ENCODE measurements at regions not wholly inside any gene's neighbourhood (a gene's known extent, or its start where the extent isn't known, plus 50 kb on each side); places are given as distances from the start of the nearest gene placed in this dataset.

- ATAC-seq (ENCODE audit: low FRiP score in 2 of 2) (no peak), DNase-seq (peak in 1 of 2 donors; percentile 14)
These were observed 78.8 kb upstream of the ABCD3 start for GRCh38 chr1:94339206-94339927.

GRCh38 chr1:94336991-94337390, 81.2 kb upstream of the ABCD3 start:
- 71 to 77% methylated on average over 4 of the region's 4 CpGs for WGBS, 2 donors
- no peak for ATAC-seq (ENCODE audit: low FRiP score in 2 of 2)

More at GRCh38 chr1:94339206-94339927, 78.8 kb upstream of the ABCD3 start:
- 64 to 68% methylated on average over 8 of the region's 8 CpGs for WGBS, 2 donors
- H3K27me3 ChIP-seq: no peaks in the 10 kb centered on the region
- H3K4me1 ChIP-seq: peaks cover 7 to 14% (median 13%) of the 10 kb centered on the region in 4 donors
- no peaks in the 10 kb centered on the region for H3K36me3 ChIP-seq
- TF ChIP-seq CTCF (IDR thresholded peaks at IDR 0.05): no peak
- TF ChIP-seq POLR2AphosphoS5 (IDR thresholded peaks at IDR 0.05): no peak
- TF ChIP-seq POLR2A (IDR thresholded peaks at IDR 0.05): no peak
- no peak for TF ChIP-seq EP300 (IDR thresholded peaks at IDR 0.05)
- H3K27ac ChIP-seq: no peak overlapping the region
- H3K9me3 ChIP-seq: no peaks in the 10 kb centered on the region
- no peak overlapping the region for H3K4me3 ChIP-seq

GRCh38 chr1:94335950-94336349, 82.2 kb upstream of the ABCD3 start:
- H3K4me3 ChIP-seq: no peak overlapping the region
- no peaks in the 10 kb centered on the region for H3K9me3 ChIP-seq
- WGBS, 2 donors: 0 to 1% methylated on average over 6 of the region's 6 CpGs
- H3K27me3 ChIP-seq: no peaks in the 10 kb centered on the region
- H3K36me3 ChIP-seq: no peaks in the 10 kb centered on the region
- DNase-seq: peak in 1 of 2 donors; percentile 77
- H3K27ac ChIP-seq: peak overlapping the region in 1 of 4 donors; percentile 75
- TF ChIP-seq POLR2A (IDR thresholded peaks at IDR 0.05): no peak
- TF ChIP-seq POLR2AphosphoS5 (IDR thresholded peaks at IDR 0.05): no peak
- TF ChIP-seq CTCF (IDR thresholded peaks at IDR 0.05): peak; percentile 74 to 92 (median 87)
- no peak for TF ChIP-seq EP300 (IDR thresholded peaks at IDR 0.05)
- ATAC-seq (ENCODE audit: low FRiP score in 2 of 2): peak; percentile 83 to 93
- H3K4me1 ChIP-seq: peaks cover 7 to 19% (median 13%) of the 10 kb centered on the region in 4 donors

More at GRCh38 chr1:94336991-94337390, 81.2 kb upstream of the ABCD3 start:
- TF ChIP-seq EP300 (IDR thresholded peaks at IDR 0.05): no peak
- no peak for TF ChIP-seq POLR2AphosphoS5 (IDR thresholded peaks at IDR 0.05)
- no peak for TF ChIP-seq POLR2A (IDR thresholded peaks at IDR 0.05)
- TF ChIP-seq CTCF (IDR thresholded peaks at IDR 0.05): no peak
- Histone ChIP-seq H3K27ac (no peak overlapping the region), H3K4me1 (peaks cover 7 to 19% (median 13%) of the 10 kb centered on the region in 4 donors), H3K27me3 (no peaks in the 10 kb centered on the region), H3K9me3 (no peaks in the 10 kb centered on the region), H3K4me3 (no peak overlapping the region), H3K36me3 (no peaks in the 10 kb centered on the region)
- DNase-seq: no peak

GRCh38 chr1:94335447-94335846, 82.7 kb upstream of the ABCD3 start:
- WGBS, 2 donors: 53 to 60% methylated on average over 2 of the region's 2 CpGs
- H3K27me3 ChIP-seq: no peaks in the 10 kb centered on the region
- peaks cover 7 to 19% (median 14%) of the 10 kb centered on the region in 4 donors for H3K4me1 ChIP-seq
- no peaks in the 10 kb centered on the region for H3K9me3 ChIP-seq
- no peak for ATAC-seq (ENCODE audit: low FRiP score in 2 of 2)
- H3K4me3 ChIP-seq: no peak overlapping the region
- no peak for TF ChIP-seq POLR2AphosphoS5 (IDR thresholded peaks at IDR 0.05)
- TF ChIP-seq CTCF (IDR thresholded peaks at IDR 0.05): no peak
- TF ChIP-seq POLR2A (IDR thresholded peaks at IDR 0.05): no peak
- no peak for TF ChIP-seq EP300 (IDR thresholded peaks at IDR 0.05)
- H3K27ac ChIP-seq: peak overlapping the region; percentile 37 to 75 (median 54)
- no peaks in the 10 kb centered on the region for H3K36me3 ChIP-seq
- DNase-seq: no peak

Measured in upper lobe of left lung (tissue), 6 donors.